ENCODE measurements at regions not wholly inside any gene's neighbourhood (a gene's known extent, or its start where the extent isn't known, plus 50 kb on each side); places are given as distances from the start of the nearest gene placed in this dataset.

GRCh38 chr3:196147116-196147515, 64.1 kb downstream of the ZDHHC19 start:
- ATAC-seq (no peak), DNase-seq (ENCODE audit: low spot score) (no peak)
- no peak overlapping the region for H3K4me2 ChIP-seq
- TF ChIP-seq ETS1 (IDR thresholded peaks at IDR 0.05) (no peak), CTCF (conservative IDR thresholded peaks at IDR 0.05; ENCODE audit: low read depth in 2 of 2) (no peak), JUNB (IDR thresholded peaks at IDR 0.05; ENCODE audit: unreplicated experiment) (no peak), NANOG (IDR thresholded peaks at IDR 0.05; ENCODE audit: borderline replicate concordance) (no peak), EZH2 (IDR thresholded peaks at IDR 0.05; ENCODE audit: low read depth, unreplicated experiment) (no peak), STAT1 (IDR thresholded peaks at IDR 0.05; ENCODE audit: unreplicated experiment) (no peak), ZNF462 (CRISPR knock-in tag; IDR thresholded peaks at IDR 0.05) (no peak), POLR2AphosphoS5 (IDR thresholded peaks at IDR 0.05; ENCODE audit: low read depth) (no peak), CREB1 (CRISPR knock-in tag; IDR thresholded peaks at IDR 0.05; ENCODE audit: low read depth) (no peak), ZNF114 (CRISPR knock-in tag; IDR thresholded peaks at IDR 0.05) (no peak), ZNF331 (CRISPR knock-in tag; IDR thresholded peaks at IDR 0.05; ENCODE audit: low read depth) (no peak), REST (IDR thresholded peaks at IDR 0.05; ENCODE audit: unreplicated experiment) (no peak), EZH2phosphoT487 (IDR thresholded peaks at IDR 0.05; ENCODE audit: unreplicated experiment) (no peak)
- H3K9me2 ChIP-seq (ENCODE audit: insufficient read depth) = no peaks in the 10 kb centered on the region
- peaks cover 37% of the 10 kb centered on the region for H3K9me3 Mint-ChIP-seq
- H3K79me2 ChIP-seq (replicated peaks; ENCODE audit: insufficient read depth) = no peaks in the 10 kb centered on the region
- H3K27me3 ChIP-seq (ENCODE audit: insufficient read depth) = no peaks in the 10 kb centered on the region
- peaks cover 3% of the 10 kb centered on the region; the same call in 2 of the 3 replicates for H3K36me3 Mint-ChIP-seq (ENCODE audit: low read depth)
- no peak overlapping the region for H3K4me3 ChIP-seq
- H4K20me1 ChIP-seq (replicated peaks; ENCODE audit: insufficient read depth) = no peaks in the 10 kb centered on the region
- peaks cover 8% of the 10 kb centered on the region for H3K27me3 Mint-ChIP-seq (ENCODE audit: insufficient read depth, low read depth, poor library complexity)
- peak overlapping the region; percentile 63; the same call in 1 of the 2 replicates for H3K27ac Mint-ChIP-seq
- H3F3A ChIP-seq (replicated peaks; ENCODE audit: low read depth) = no peaks in the 10 kb centered on the region
- peaks cover 16% of the 10 kb centered on the region for H3K4me1 ChIP-seq (ENCODE audit: insufficient read depth)
- H3K4me1 Mint-ChIP-seq = peaks cover 20% of the 10 kb centered on the region
- no peak overlapping the region for H3K4me3 Mint-ChIP-seq
- no peaks in the 10 kb centered on the region for H3K36me3 ChIP-seq (ENCODE audit: insufficient read depth)
- H2AFZ ChIP-seq = no peak overlapping the region
- H3K27ac ChIP-seq (ENCODE audit: low read depth) = no peak overlapping the region
